H9 (cell line): ENCODE measurements at regions not wholly inside any gene's neighbourhood (a gene's known extent, or its start where the extent isn't known, plus 50 kb on each side); places are given as distances from the start of the nearest gene placed in this dataset.

Source experiments
- DNase-seq: peaks from one replicate; pipeline ENCODE4 v3.0.0-alpha.2; 2017
- H2AFZ ChIP-seq: one replicate; pipeline ENCODE4 v1.6.1; 2013; ENCODE audit warnings: mild to moderate bottlenecking, low read length, control low read depth, moderate library complexity
- H2AK5ac ChIP-seq: 2 replicates; pipeline ENCODE4 v1.6.1; 2013; ENCODE audit warnings: low read length, control low read depth, mixed read lengths; ENCODE audit not compliant: insufficient read length
- H2BK120ac ChIP-seq: one replicate; pipeline ENCODE4 v1.6.1; 2013; ENCODE audit warnings: low read depth, mild to moderate bottlenecking, low read length, control low read depth, inconsistent platforms; ENCODE audit not compliant: poor library complexity, severe bottlenecking
- H2BK12ac ChIP-seq: 2 replicates; pipeline ENCODE4 v1.6.1; 2013; ENCODE audit warnings: low read length, control low read depth, mixed read lengths, low read depth; ENCODE audit not compliant: insufficient read length
- H2BK15ac ChIP-seq: 2 replicates; pipeline ENCODE4 v1.6.1; 2013; ENCODE audit warnings: low read depth, low read length, control low read depth
- H2BK20ac ChIP-seq: one replicate; pipeline ENCODE4 v1.6.1; 2013; ENCODE audit warnings: low read depth, mild to moderate bottlenecking, low read length, control low read depth, inconsistent platforms; ENCODE audit not compliant: poor library complexity, severe bottlenecking
- H2BK5ac ChIP-seq: 2 replicates; pipeline ENCODE4 v1.6.1; 2013; ENCODE audit warnings: low read length, control low read depth, mixed read lengths; ENCODE audit not compliant: insufficient read length
- H3K14ac ChIP-seq: 2 replicates; pipeline ENCODE4 v1.6.1; 2013; ENCODE audit warnings: low read length, control low read depth; ENCODE audit not compliant: insufficient read depth
- H3K18ac ChIP-seq: 2 replicates; pipeline ENCODE4 v1.6.1; 2013; ENCODE audit warnings: low read depth, mild to moderate bottlenecking, mixed read lengths, low read length, control low read depth; ENCODE audit not compliant: insufficient read length
- H3K23ac ChIP-seq: 2 replicates; pipeline ENCODE4 v1.6.1; 2013; ENCODE audit warnings: low read length, control low read depth, mixed read lengths, low read depth; ENCODE audit not compliant: insufficient read length
- H3K23me2 ChIP-seq: 2 replicates; pipeline ENCODE4 v1.6.1; 2013; ENCODE audit warnings: low read depth, mild to moderate bottlenecking, mixed read lengths, low read length, control low read depth; ENCODE audit not compliant: insufficient read length, poor library complexity, severe bottlenecking
- H3K27ac ChIP-seq: 2 replicates; pipeline ENCODE4 v1.5.1; 2013; ENCODE audit warnings: low read length, control low read depth, mixed read lengths, low read depth; ENCODE audit not compliant: insufficient read length
- H3K27me3 ChIP-seq: 2 replicates; pipeline ENCODE4 v1.6.1; 2013; ENCODE audit warnings: low read length, control low read depth, inconsistent platforms; ENCODE audit not compliant: insufficient read depth
- H3K4ac ChIP-seq: 2 replicates; pipeline ENCODE4 v1.6.1; 2013; ENCODE audit warnings: low read depth, mild to moderate bottlenecking, control low read depth, inconsistent platforms, low read length, moderate library complexity
- H3K4me1 ChIP-seq: 2 replicates; pipeline ENCODE4 v1.6.1; 2013; ENCODE audit warnings: low read length, control low read depth, inconsistent platforms; ENCODE audit not compliant: insufficient read depth
- H3K4me2 ChIP-seq: 2 replicates; pipeline ENCODE4 v1.6.1; 2013; ENCODE audit warnings: low read length, control low read depth, mixed read lengths; ENCODE audit not compliant: insufficient read length, insufficient read depth
- H3K56ac ChIP-seq: 2 replicates; pipeline ENCODE4 v1.6.1; 2013; ENCODE audit warnings: low read depth, mild to moderate bottlenecking, mixed read lengths, low read length, control low read depth; ENCODE audit not compliant: insufficient read length
- H3K79me1 ChIP-seq: 2 replicates; pipeline ENCODE4 v1.6.1; 2013; ENCODE audit warnings: low read depth, mild to moderate bottlenecking, moderate library complexity, low read length, control low read depth, inconsistent platforms; ENCODE audit not compliant: insufficient read depth, poor library complexity, severe bottlenecking
- H3K79me2 ChIP-seq: 2 replicates; pipeline ENCODE4 v1.6.1; 2013; ENCODE audit warnings: low read length, control low read depth, inconsistent platforms; ENCODE audit not compliant: insufficient read depth
- H3K9ac ChIP-seq: 2 replicates; pipeline ENCODE4 v1.6.1; 2013; ENCODE audit warnings: low read length, control low read depth, mixed read lengths; ENCODE audit not compliant: insufficient read length; ENCODE audit errors: extremely low read depth
- H3K9me3 ChIP-seq: one replicate; pipeline ENCODE4 v1.6.1; 2013; ENCODE audit warnings: low read depth, low read length, inconsistent platforms; ENCODE audit not compliant: control insufficient read depth
- H3T11ph ChIP-seq: one replicate; pipeline ENCODE4 v1.6.1; 2013; ENCODE audit warnings: mild to moderate bottlenecking, low read length, control low read depth, inconsistent platforms
- H4K20me1 ChIP-seq: one replicate; pipeline ENCODE4 v1.6.1; 2013; ENCODE audit not compliant: control insufficient read depth, insufficient read length, insufficient read depth
- H4K5ac ChIP-seq: 2 replicates; pipeline ENCODE4 v1.6.1; 2013; ENCODE audit warnings: low read depth, mild to moderate bottlenecking, mixed read lengths, low read length, control low read depth; ENCODE audit not compliant: insufficient read length
- H4K8ac ChIP-seq: replicated peaks from 2 replicates; pipeline ENCODE4 v1.6.1; 2013; ENCODE audit warnings: low read length, control low read depth, mixed read lengths, low read depth; ENCODE audit not compliant: insufficient read length
- H4K91ac ChIP-seq: 2 replicates; pipeline ENCODE4 v1.6.1; 2013; ENCODE audit warnings: low read depth, mild to moderate bottlenecking, moderate library complexity, mixed read lengths, low read length, control low read depth; ENCODE audit not compliant: insufficient read length
- H3K27ac Mint-ChIP-seq, 3 experiments: 2 replicates in 2 of 3; 3 replicates in 1 of 3; pipeline ENCODE4 v1.8.0; 2020 to 2021; ENCODE audit warnings: mixed read lengths in 3 of 3, mild to moderate bottlenecking in 1 of 3, moderate library complexity in 1 of 3
- H3K27me3 Mint-ChIP-seq: 2 replicates; pipeline ENCODE4 v1.8.0; 2021; ENCODE audit warnings: low read depth, mild to moderate bottlenecking, moderate library complexity, mixed read lengths
- H3K36me3 Mint-ChIP-seq, 3 experiments: 2 replicates in 2 of 3; 3 replicates in 1 of 3; pipeline ENCODE4 v1.8.0; 2020 to 2021; ENCODE audit warnings: low read depth in 3 of 3, mixed read lengths in 3 of 3; ENCODE audit not compliant: insufficient read depth in 1 of 3
- H3K4me1 Mint-ChIP-seq, 2 experiments: 2 replicates each; pipeline ENCODE4 v1.8.0; 2020; ENCODE audit warnings: mixed read lengths in 2 of 2
- H3K4me3 Mint-ChIP-seq, 2 experiments: 2 replicates in 1 of 2; 3 replicates in 1 of 2; pipeline ENCODE4 v1.8.0; 2020 to 2021; ENCODE audit warnings: mild to moderate bottlenecking in 2 of 2, mixed read lengths in 2 of 2, moderate library complexity in 1 of 2
- H3K9me3 Mint-ChIP-seq, 2 experiments: 2 replicates in 1 of 2; 3 replicates in 1 of 2; pipeline ENCODE4 v1.8.0; 2020; ENCODE audit warnings: mild to moderate bottlenecking in 2 of 2, mixed read lengths in 2 of 2, moderate library complexity in 1 of 2
- CTCF ChIP-seq: fragments of 200-600 bp; sonication (generic); conservative IDR thresholded peaks from 3 replicates; pipeline ENCODE4 v1.8.0; 2021; ENCODE audit warnings: antibody characterized with exemption, mild to moderate bottlenecking
- WGBS: extraction: QIAGEN DNeasy Blood & Tissue Kit; methylation state at CpG from one replicate; pipeline ENCODE4 v1.1.7; 2013; ENCODE audit warnings: missing lambda C conversion rate, low lambda C conversion rate, mixed read lengths; ENCODE audit not compliant: insufficient read length; ENCODE audit errors: extremely low coverage; 5-methylcytosine and 5-hydroxymethylcytosine counted together

- H3K9ac ChIP-seq = no peak overlapping the region
- no peaks in the 10 kb centered on the region for H3K27me3 Mint-ChIP-seq
- no peak overlapping the region for H3K27ac ChIP-seq
- H4K20me1 ChIP-seq = no peaks in the 10 kb centered on the region
- no CpG with 5 or more reads among the region's 1 CpG for WGBS
- H3K79me2 ChIP-seq = no peaks in the 10 kb centered on the region
- no peak overlapping the region for H2AFZ ChIP-seq
- peaks cover 51 to 52% of the 10 kb centered on the region in 2 experiments for H3K4me1 Mint-ChIP-seq
- H2BK20ac ChIP-seq = peak overlapping the region; percentile 60
- H4K5ac ChIP-seq = no peak overlapping the region
- H3K79me1 ChIP-seq = no peaks in the 10 kb centered on the region
- no peaks in the 10 kb centered on the region for H3K27me3 ChIP-seq
- peaks cover 21 to 29% of the 10 kb centered on the region in 2 experiments for H3K9me3 Mint-ChIP-seq
- H3K27ac Mint-ChIP-seq = no peak overlapping the region
- no peak overlapping the region for H3K4me2 ChIP-seq
- no peak overlapping the region for H3K14ac ChIP-seq
- no peaks in the 10 kb centered on the region for H3K4me1 ChIP-seq
- no peak overlapping the region for H2BK5ac ChIP-seq
- no peak overlapping the region for H3K4me3 Mint-ChIP-seq
- H3K23me2 ChIP-seq = no peaks in the 10 kb centered on the region
- no peak for TF ChIP-seq CTCF
- H3K36me3 Mint-ChIP-seq = peaks cover 16 to 26% (median 18%) of the 10 kb centered on the region in 3 experiments
- peaks cover 6% of the 10 kb centered on the region for H3K9me3 ChIP-seq
- no peak overlapping the region for H2AK5ac ChIP-seq
- DNase-seq = no peak
- H2BK12ac ChIP-seq = no peak overlapping the region
- H3K23ac ChIP-seq = no peak overlapping the region
- no peak overlapping the region for H2BK120ac ChIP-seq
- H3T11ph ChIP-seq = no peak overlapping the region
- H2BK15ac ChIP-seq = no peak overlapping the region
- H3K56ac ChIP-seq = no peak overlapping the region
- H3K18ac ChIP-seq = no peak overlapping the region
- no peak overlapping the region for H4K91ac ChIP-seq
- no peak overlapping the region for H3K4ac ChIP-seq
- H4K8ac ChIP-seq = no peak overlapping the region
These were observed 315.9 kb upstream of the RPS23 start for GRCh38 chr5:82594097-82594496.
